Spinal cord (tissue), 9 donors: ENCODE measurements at regions not wholly inside any gene's neighbourhood (a gene's known extent, or its start where the extent isn't known, plus 50 kb on each side); places are given as distances from the start of the nearest gene placed in this dataset.

ENCODE experiments used
- DNase-seq, 6 donors: peaks; one replicate each; pipeline versions ENCODE4 v3.0.0 to v3.0.0-alpha.2; 2013 to 2015; ENCODE audit warnings: low spot score in 6 of 6, low read depth in 4 of 6
- H3K27ac ChIP-seq: one replicate; pipeline ENCODE4 v1.5.1; 2013; ENCODE audit warnings: low read depth, low read length, control low read depth
- H3K27me3 ChIP-seq: one replicate; pipeline ENCODE4 v1.6.1; 2013; ENCODE audit warnings: low read length; ENCODE audit not compliant: control insufficient read depth, insufficient read depth
- H3K36me3 ChIP-seq: one replicate; pipeline ENCODE4 v1.6.1; 2013; ENCODE audit warnings: low read length; ENCODE audit not compliant: control insufficient read depth, insufficient read depth
- H3K4me1 ChIP-seq: one replicate; pipeline ENCODE4 v1.6.1; 2013; ENCODE audit warnings: low read length; ENCODE audit not compliant: control insufficient read depth, insufficient read depth
- H3K4me3 ChIP-seq: one replicate; pipeline ENCODE4 v1.5.1; 2013; ENCODE audit warnings: low read depth, low read length, control low read depth
- H3K9me3 ChIP-seq: one replicate; pipeline ENCODE4 v1.6.1; 2013; ENCODE audit warnings: low read length; ENCODE audit not compliant: control insufficient read depth, insufficient read depth
- WGBS: methylation state at CpG from one replicate; pipeline ENCODE4 v1.1.5; 2013; ENCODE audit warnings: missing lambda C conversion rate; ENCODE audit not compliant: insufficient coverage; 5-methylcytosine and 5-hydroxymethylcytosine counted together
- donor health status: healthy.

- Histone ChIP-seq H3K36me3 (no peaks in the 10 kb centered on the region), H3K27ac (no peak overlapping the region), H3K27me3 (no peaks in the 10 kb centered on the region), H3K4me3 (no peak overlapping the region), H3K4me1 (no peaks in the 10 kb centered on the region), H3K9me3 (no peaks in the 10 kb centered on the region)
- WGBS = no CpG with 5 or more reads among the region's 3 CpGs
- DNase-seq = no peak
Observed at GRCh38 chrX:94722578-94722977, 1048.6 kb downstream of the FAM133A start.

DNA sequence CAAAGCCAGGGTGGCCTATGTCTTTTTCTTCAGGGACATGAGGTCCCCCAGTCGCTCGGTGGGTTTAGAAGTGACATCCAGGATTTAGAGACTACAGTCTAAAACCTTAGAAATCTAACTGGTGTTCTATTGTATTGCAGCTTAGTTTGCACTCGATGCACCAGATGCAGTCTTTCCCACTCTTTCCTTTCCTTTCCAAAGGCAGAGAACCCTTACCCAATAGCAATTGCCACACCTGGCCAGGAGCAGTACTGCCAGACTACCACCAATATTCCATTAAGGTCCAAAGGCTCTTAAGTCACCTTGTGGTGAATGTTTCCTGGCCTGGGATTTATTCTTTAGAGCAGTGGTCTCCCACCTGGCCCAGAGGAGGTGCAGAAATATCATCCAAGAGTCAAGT, 1068.8 kb downstream of the FAM133A start:
- H3K36me3 ChIP-seq = no peaks in the 10 kb centered on the region
- 67% methylated on average over 1 of the region's 3 CpGs for WGBS
- H3K4me3 ChIP-seq = no peak overlapping the region
- H3K9me3 ChIP-seq = no peaks in the 10 kb centered on the region
- no peak for DNase-seq
- no peaks in the 10 kb centered on the region for H3K4me1 ChIP-seq
- H3K27me3 ChIP-seq = peaks cover 4% of the 10 kb centered on the region
- no peak overlapping the region for H3K27ac ChIP-seq

DNA sequence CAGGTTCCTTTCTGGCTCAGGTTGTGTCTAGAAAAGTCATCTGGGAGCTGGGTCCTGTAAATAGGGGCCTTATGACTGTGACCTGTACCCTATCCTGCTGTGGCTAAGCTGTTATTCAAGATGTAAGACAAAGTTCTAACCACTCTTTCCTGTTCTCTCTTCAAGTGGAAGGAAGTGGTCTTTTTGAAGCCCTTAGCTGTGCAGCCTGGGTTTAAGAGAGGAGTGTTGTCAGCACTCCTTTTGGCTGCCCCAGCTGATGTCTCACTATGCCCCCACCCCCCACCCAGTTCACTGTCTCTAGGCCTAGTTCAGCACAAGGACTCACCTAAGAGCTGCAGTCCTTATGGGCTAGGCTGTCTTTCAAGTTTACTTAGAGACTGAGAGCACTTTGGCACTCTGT, 1069.5 kb downstream of the FAM133A start:
- Histone ChIP-seq H3K9me3 (no peaks in the 10 kb centered on the region), H3K27ac (no peak overlapping the region), H3K4me1 (no peaks in the 10 kb centered on the region), H3K27me3 (peaks cover 4% of the 10 kb centered on the region), H3K4me3 (no peak overlapping the region), H3K36me3 (no peaks in the 10 kb centered on the region)
- DNase-seq = no peak

GRCh38 chrX:94744786-94745185, 1070.8 kb downstream of the FAM133A start:
- Histone ChIP-seq H3K36me3 (no peaks in the 10 kb centered on the region), H3K4me1 (no peaks in the 10 kb centered on the region), H3K9me3 (no peaks in the 10 kb centered on the region), H3K4me3 (no peak overlapping the region), H3K27ac (no peak overlapping the region), H3K27me3 (peaks cover 4% of the 10 kb centered on the region)
- WGBS = 100% methylated on average over 1 of the region's 3 CpGs
- DNase-seq = no peak

DNA sequence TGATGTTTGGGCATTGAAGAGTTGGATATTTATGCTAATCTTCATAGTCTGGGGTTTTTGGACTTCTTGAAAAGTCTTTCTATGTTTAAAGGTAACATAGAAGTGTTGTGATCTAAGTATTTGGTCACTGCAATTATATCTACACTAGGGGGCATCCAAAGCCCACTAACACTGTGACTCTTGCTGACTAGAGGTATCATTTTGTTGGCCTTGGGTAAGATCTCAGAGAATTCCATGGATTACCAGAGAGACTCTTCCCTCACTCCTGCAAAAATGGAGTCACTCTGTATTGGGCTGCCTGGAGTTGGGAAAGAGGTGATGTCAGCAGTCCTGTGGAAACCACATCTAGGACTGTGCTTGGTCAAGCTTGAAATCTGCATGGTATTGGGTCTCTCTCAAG, 1077.6 kb downstream of the FAM133A start:
- Histone ChIP-seq H3K36me3 (no peaks in the 10 kb centered on the region), H3K27ac (no peak overlapping the region), H3K4me3 (no peak overlapping the region), H3K27me3 (no peaks in the 10 kb centered on the region), H3K4me1 (no peaks in the 10 kb centered on the region), H3K9me3 (no peaks in the 10 kb centered on the region)
- no peak for DNase-seq

DNA sequence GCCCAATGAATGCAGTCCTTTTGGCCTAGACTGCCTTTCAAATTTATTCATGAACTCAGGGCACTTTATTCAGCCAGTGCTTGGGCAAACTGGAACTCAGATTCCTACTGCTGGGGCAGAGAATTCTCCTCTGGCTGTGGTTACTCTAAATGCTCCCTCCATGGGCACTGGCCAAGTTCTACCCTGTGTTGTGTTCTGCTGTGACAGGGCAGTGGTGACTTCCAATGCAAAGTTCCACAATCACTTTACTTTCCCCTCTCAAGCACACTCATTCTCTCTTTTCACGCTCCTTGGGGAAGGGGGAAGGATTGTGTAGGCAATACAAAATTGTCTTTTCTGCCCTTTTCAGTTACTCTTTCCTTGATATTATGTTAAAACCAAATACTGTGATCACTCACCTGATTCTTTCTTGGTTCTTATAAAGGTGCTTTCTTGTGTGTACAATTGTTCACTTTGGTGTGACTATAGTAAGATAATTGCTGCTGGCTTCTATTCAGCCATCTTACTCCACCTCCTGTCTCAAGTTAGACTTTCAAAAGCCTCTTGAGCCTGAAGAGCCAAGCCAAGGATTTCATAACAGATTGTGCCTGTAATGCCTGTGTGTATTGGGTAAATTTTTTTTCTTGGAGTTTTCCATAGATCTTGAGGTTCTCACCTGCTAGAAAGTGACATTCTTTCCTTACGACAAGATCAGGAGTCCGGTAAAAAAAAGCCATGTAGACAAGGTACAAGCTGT, 1078.6 kb downstream of the FAM133A start:
- no CpG with 5 or more reads among the region's 3 CpGs for WGBS
- no peak overlapping the region for H3K4me3 ChIP-seq

DNA sequence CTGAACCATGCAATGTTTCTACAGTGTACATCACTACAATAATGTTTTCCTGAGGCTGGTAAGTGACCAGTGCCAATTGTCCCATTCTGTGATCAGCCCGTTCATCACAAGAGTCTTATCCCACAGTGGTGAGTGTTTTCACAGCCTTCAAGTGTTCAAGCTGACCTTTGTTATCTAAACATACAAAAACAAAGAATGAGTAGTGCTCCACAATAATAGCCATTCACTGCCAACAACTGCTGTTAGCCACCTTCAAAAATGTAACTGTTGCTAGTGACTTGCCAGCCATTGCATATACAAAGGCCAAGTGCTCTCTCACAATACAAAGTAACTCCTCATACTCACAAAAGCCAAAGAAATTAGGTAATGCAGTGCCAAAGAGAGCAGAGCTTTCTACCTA, 1084.1 kb downstream of the FAM133A start:
- Histone ChIP-seq H3K27me3 (no peaks in the 10 kb centered on the region), H3K9me3 (no peaks in the 10 kb centered on the region), H3K36me3 (no peaks in the 10 kb centered on the region), H3K4me1 (no peaks in the 10 kb centered on the region), H3K4me3 (no peak overlapping the region), H3K27ac (no peak overlapping the region)
- DNase-seq = no peak
- 57% methylated on average over 1 of the region's 1 CpG for WGBS

More for the DNA sequence above, 1078.6 kb downstream of the FAM133A start:
- DNase-seq = no peak
- H3K4me1 ChIP-seq = no peaks in the 10 kb centered on the region
- H3K27me3 ChIP-seq = no peaks in the 10 kb centered on the region
- no peaks in the 10 kb centered on the region for H3K36me3 ChIP-seq
- H3K27ac ChIP-seq = no peak overlapping the region
- no peaks in the 10 kb centered on the region for H3K9me3 ChIP-seq

- no peaks in the 10 kb centered on the region for H3K36me3 ChIP-seq
- no peaks in the 10 kb centered on the region for H3K27me3 ChIP-seq
- H3K27ac ChIP-seq = no peak overlapping the region
- no peak overlapping the region for H3K4me3 ChIP-seq
- no peaks in the 10 kb centered on the region for H3K4me1 ChIP-seq
- H3K9me3 ChIP-seq = peaks cover 3% of the 10 kb centered on the region
- no CpG with 5 or more reads among the region's 2 CpGs for WGBS
- DNase-seq = no peak
Observed at GRCh38 chrX:94775640-94776039, 1101.6 kb downstream of the FAM133A start.

GRCh38 chrX:94813541-94813940, 1139.5 kb downstream of the FAM133A start:
- WGBS = no CpG with 5 or more reads among the region's 1 CpG
- H3K9me3 ChIP-seq = peaks cover 7% of the 10 kb centered on the region
- no peak overlapping the region for H3K27ac ChIP-seq
- no peaks in the 10 kb centered on the region for H3K27me3 ChIP-seq
- H3K4me3 ChIP-seq = no peak overlapping the region
- peak in 1 of 6 donors; percentile 9 for DNase-seq
- no peaks in the 10 kb centered on the region for H3K36me3 ChIP-seq
- no peaks in the 10 kb centered on the region for H3K4me1 ChIP-seq

GRCh38 chrX:94814216-94814615, 1140.2 kb downstream of the FAM133A start:
- Histone ChIP-seq H3K9me3 (peaks cover 7% of the 10 kb centered on the region), H3K4me3 (no peak overlapping the region), H3K27me3 (no peaks in the 10 kb centered on the region), H3K4me1 (no peaks in the 10 kb centered on the region), H3K36me3 (no peaks in the 10 kb centered on the region), H3K27ac (no peak overlapping the region)
- DNase-seq = no peak
- 62% methylated on average over 1 of the region's 1 CpG for WGBS
